ENCODE measurements at regions not wholly inside any gene's neighbourhood (a gene's known extent, or its start where the extent isn't known, plus 50 kb on each side); places are given as distances from the start of the nearest gene placed in this dataset.

DNA sequence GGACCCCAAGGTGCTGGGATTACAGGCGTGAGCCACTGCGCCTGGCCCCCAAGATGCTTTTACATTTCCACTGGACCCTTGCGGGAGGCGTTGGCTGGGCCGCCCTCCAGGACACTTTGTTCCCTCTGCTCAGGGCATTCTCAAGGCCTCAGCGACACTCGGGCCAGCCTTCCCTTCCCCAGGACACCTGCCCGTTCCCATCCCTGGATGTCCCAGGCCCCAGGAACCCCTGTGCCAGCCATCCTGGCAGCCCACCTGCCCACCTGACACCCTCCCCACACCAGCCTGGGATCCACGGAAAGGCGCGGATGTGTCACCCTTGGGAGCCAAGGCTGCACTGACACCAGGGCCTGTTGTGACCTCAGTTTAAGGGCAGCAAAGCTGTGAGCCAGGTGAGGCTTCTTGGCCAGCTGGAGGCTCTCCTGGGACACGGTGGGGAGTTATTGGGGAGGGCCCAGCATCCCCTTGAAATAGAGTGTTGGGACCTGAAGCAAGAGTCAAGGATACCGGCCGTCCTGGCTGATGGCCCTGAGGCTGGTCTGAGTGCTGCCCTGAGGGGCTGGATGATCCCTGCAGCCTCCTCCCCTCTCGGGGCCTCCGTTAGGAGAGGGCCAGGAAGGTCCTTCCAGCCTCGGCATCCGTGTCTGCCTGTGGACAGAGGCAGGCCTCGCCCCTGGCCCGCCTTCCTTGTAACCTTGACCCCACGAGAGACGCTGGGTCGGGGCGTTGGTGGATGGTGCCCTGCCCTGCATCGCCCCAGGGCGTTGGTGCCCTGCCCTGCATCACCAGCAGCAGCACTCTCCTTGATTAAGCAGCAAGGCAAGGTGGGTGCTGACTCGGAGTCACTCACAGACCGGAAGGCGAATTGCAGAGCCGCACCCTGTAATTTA, 84.2 kb upstream of the BHLHE23 start:
- no peak for TF ChIP-seq CTCF (IDR thresholded peaks at IDR 0.05; ENCODE audit: low read depth, low read length)

DNA sequence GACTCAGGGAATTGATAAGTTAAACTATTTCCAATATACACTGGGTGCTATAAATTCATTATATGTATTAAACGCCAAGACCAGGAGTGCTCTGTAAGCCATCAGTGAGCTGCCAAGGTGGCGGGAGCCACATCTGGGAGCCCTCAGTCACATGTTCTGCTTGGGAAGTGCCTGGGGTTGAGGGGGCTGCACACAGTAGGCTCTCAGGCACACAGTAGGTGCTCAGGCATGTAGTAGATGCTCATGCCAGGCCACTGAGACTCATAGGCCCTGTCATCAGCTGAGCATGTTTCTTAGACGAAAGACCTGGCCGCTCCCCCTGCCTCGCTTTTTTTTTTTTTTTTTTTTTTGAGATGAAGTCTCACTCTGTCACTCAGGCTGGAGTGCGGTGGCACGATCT, 83.3 kb upstream of the BHLHE23 start:
- TF ChIP-seq CTCF (IDR thresholded peaks at IDR 0.05; ENCODE audit: low read depth, low read length), result no peak

More for the DNA sequence above, 84.2 kb upstream of the BHLHE23 start:
- no peak overlapping the region for H3K4me3 ChIP-seq (ENCODE audit: low read depth, low read length)

DNA sequence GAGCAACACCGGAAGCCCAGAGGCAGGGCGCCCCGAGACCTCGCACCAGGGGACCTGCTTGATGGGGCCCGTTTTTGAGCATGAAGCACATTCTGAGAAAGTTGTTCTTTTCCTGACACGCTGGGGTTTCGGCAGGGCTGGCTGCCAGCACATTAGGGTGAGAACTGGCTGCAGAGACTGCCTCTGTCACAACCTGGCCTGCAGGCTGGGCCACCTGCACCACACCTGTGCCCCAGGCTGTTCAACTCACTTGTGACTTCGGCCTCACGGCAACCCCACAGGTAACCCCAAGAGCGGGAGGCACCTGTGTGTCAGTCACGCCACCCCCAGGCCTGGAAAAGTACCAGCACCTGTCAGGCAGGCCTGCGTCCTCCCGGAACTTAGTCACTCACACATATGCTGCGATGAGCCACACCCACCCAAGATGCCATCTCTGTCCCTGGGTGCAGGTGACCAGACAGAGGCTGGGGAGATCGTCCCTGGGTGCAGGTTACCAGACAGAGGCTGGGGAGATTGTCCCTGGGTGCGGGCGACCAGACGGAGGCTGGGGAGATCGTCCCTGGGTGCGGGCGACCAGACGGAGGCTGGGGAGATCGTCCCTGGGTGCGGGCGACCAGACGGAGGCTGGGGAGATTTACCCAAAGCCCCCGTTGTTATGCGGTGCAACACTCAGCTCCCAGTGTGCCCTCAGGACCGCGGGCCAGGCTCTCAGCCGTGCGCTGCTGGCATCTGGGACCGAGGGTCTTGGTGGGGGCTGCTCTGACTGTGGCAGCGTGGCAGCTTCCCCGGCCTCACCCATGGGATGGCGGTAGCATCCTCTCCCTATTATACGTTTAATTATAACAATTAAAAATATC, 82.5 kb upstream of the BHLHE23 start:
- H3K4me3 ChIP-seq (ENCODE audit: low read depth, low read length), result no peak overlapping the region
- no peak for TF ChIP-seq CTCF (IDR thresholded peaks at IDR 0.05; ENCODE audit: low read depth, low read length)

More for the DNA sequence above, 83.3 kb upstream of the BHLHE23 start:
- no peak overlapping the region for H3K4me3 ChIP-seq (ENCODE audit: low read depth, low read length)

DNA sequence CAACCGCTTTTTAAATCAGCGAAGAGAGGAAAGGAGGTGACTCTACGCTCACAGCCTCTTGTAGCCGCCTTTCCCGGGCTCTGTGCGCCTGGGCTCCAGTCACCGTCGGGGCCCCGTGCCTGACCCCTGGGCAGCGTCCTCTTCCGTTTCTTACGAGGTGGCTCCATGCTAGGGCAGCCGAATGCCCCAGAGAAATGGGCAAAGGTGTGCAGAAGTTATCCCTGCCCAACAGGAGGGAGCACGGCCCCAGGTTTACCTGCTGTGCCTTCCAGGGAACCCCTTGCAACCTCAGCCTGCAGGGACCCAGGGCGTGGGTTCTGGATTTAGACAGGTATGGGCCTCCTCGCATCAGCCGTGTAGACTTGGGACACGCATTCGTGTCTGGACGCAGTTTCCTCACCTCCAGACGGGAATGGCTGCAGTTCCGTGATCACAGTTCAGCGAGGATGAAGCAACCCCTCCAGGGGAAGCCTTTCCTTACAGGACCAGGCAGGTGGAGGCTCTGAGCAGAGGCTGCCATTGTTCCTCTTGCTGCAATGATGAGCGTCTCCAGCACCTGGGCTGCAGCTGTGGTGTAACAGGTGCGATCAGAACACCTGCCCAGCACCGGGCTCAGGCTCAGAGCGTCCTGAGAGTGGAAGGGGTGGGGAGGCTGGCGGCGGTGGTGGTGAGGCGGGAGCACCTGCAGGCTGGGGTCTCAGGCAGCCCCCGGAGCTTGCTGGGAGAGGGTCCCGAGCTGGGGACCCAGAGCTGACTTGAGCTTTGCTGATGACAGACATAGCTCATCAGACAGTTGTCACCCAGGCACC, 81.3 kb upstream of the BHLHE23 start:
- H3K4me3 ChIP-seq (ENCODE audit: low read depth, low read length), result no peak overlapping the region
- TF ChIP-seq CTCF (IDR thresholded peaks at IDR 0.05; ENCODE audit: low read depth, low read length), result no peak

GRCh38 chr20:63087236-63087871, 80.6 kb upstream of the BHLHE23 start:
- TF ChIP-seq CTCF (IDR thresholded peaks at IDR 0.05; ENCODE audit: low read depth, low read length), result no peak

GRCh38 chr20:63086421-63087235, 79.9 kb upstream of the BHLHE23 start:
- no peak for TF ChIP-seq CTCF (IDR thresholded peaks at IDR 0.05; ENCODE audit: low read depth, low read length)
- H3K4me3 ChIP-seq (ENCODE audit: low read depth, low read length), result no peak overlapping the region

More at GRCh38 chr20:63087236-63087871, 80.6 kb upstream of the BHLHE23 start:
- H3K4me3 ChIP-seq (ENCODE audit: low read depth, low read length), result no peak overlapping the region
